OCI-LY3 (cell line): ENCODE measurements at regions not wholly inside any gene's neighbourhood (a gene's known extent, or its start where the extent isn't known, plus 50 kb on each side); places are given as distances from the start of the nearest gene placed in this dataset.

Experiments used
- H2AFZ ChIP-seq: fragments of 200-600, 300-600 bp; shearing (Covaris generic); 2 replicates; pipeline ENCODE4 v1.6.0; 2014; ENCODE audit warnings: antibody characterized with exemption, low read depth, low read length
- H3K27ac ChIP-seq: fragments of 200-600, 300-600 bp; sonication (generic); 2 replicates; pipeline ENCODE4 v1.5.1; 2014; ENCODE audit warnings: mild to moderate bottlenecking, low read length, moderate library complexity, mixed read lengths
- H3K27me3 ChIP-seq: fragments of 200-600, 300-600 bp; sonication (generic); 2 replicates; pipeline ENCODE4 v1.6.1; 2014; ENCODE audit warnings: low read depth, low read length, mixed read lengths
- H3K36me3 ChIP-seq: fragments of 200-600, 300-600 bp; sonication (generic); replicated peaks from 2 replicates; pipeline ENCODE3; 2014; ENCODE audit warnings: low read depth, low read length, mixed read lengths
- H3K4me1 ChIP-seq: fragments of 300-600, 200-600 bp; sonication (generic); 2 replicates; pipeline ENCODE4 v1.6.1; 2014; ENCODE audit warnings: low read length, mixed read lengths
- H3K4me2 ChIP-seq: fragments of 200-600, 300-600 bp; sonication (generic); 2 replicates; pipeline ENCODE4 v1.6.1; 2014; ENCODE audit warnings: low read length, mixed read lengths
- H3K4me3 ChIP-seq: fragments of 300-600, 200-600 bp; sonication (generic); 2 replicates; pipeline ENCODE4 v1.5.1; 2014; ENCODE audit warnings: antibody characterized with exemption, mild to moderate bottlenecking, low read length, moderate library complexity
- H3K79me2 ChIP-seq: fragments of 300-600, 200-600 bp; shearing (Covaris generic); 2 replicates; pipeline ENCODE4 v1.6.1; 2014; ENCODE audit warnings: mild to moderate bottlenecking, low read length, mixed read lengths
- H3K9ac ChIP-seq: fragments of 300-600, 200-600 bp; shearing (Covaris generic); 2 replicates; pipeline ENCODE4 v1.6.0; 2014; ENCODE audit warnings: mild to moderate bottlenecking, low read length, moderate library complexity
- H3K9me3 ChIP-seq: fragments of 200-600, 300-600 bp; shearing (Covaris generic); 2 replicates; pipeline ENCODE4 v1.6.1; 2014; ENCODE audit warnings: low read length, mixed read lengths; ENCODE audit not compliant: insufficient read depth
- H4K20me1 ChIP-seq: fragments of 200-600, 300-600 bp; sonication (generic); 2 replicates; pipeline ENCODE4 v1.6.1; 2016; ENCODE audit warnings: low read length, mixed read lengths; ENCODE audit not compliant: insufficient read depth
- CTCF ChIP-seq: fragments of 200-600, 300-600 bp; sonication (generic); IDR thresholded peaks from 2 replicates; pipeline ENCODE4 v1.5.1; 2014; ENCODE audit warnings: antibody characterized with exemption, low read length, low read depth
- EZH2phosphoT487 ChIP-seq: fragments of 200-600 bp; shearing (Covaris generic); IDR thresholded peaks from 2 replicates; pipeline ENCODE4 v1.6.1; 2018; ENCODE audit warnings: antibody characterized with exemption, mixed run types, low read depth

- Histone ChIP-seq H3K4me1 (no peaks in the 10 kb centered on the region), H3K36me3 (no peaks in the 10 kb centered on the region), H3K27ac (no peak overlapping the region), H3K9me3 (no peaks in the 10 kb centered on the region), H3K27me3 (no peaks in the 10 kb centered on the region), H3K79me2 (no peaks in the 10 kb centered on the region), H3K4me2 (no peak overlapping the region), H4K20me1 (no peaks in the 10 kb centered on the region), H3K9ac (no peak overlapping the region), H3K4me3 (no peak overlapping the region), H2AFZ (no peak overlapping the region)
- TF ChIP-seq CTCF (no peak), EZH2phosphoT487 (no peak)
Observed at GRCh38 chr5:165272436-165272835, 1767.0 kb downstream of the MAT2B start.

- Histone ChIP-seq H3K9ac (no peak overlapping the region), H3K36me3 (no peaks in the 10 kb centered on the region), H3K9me3 (no peaks in the 10 kb centered on the region), H4K20me1 (no peaks in the 10 kb centered on the region), H3K79me2 (no peaks in the 10 kb centered on the region), H2AFZ (no peak overlapping the region), H3K4me2 (no peak overlapping the region), H3K27ac (no peak overlapping the region), H3K27me3 (no peaks in the 10 kb centered on the region), H3K4me1 (no peaks in the 10 kb centered on the region), H3K4me3 (no peak overlapping the region)
- TF ChIP-seq CTCF (no peak), EZH2phosphoT487 (no peak)
Observed at GRCh38 chr5:165277661-165278060, 1772.2 kb downstream of the MAT2B start.

DNA sequence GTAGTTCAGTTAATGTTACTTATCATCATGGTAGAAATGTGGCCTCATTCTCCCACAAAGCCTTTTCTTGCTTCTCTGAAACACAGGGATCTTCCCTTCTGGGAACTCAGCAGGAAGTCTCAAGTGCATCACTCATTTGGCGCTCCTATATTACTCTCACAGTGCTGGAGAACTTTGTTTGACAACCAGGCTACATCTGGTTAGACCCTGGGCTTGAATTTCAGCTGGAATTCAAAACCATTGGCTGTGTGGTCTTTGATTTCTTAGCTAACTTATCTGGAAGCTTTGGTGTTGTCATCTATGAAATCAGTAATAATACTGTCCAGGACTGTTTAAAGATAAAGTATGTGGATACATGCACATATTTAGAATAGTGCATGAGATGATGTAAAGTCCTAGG, 1777.1 kb downstream of the MAT2B start:
- H2AFZ ChIP-seq = no peak overlapping the region
- H3K9me3 ChIP-seq = no peaks in the 10 kb centered on the region

DNA sequence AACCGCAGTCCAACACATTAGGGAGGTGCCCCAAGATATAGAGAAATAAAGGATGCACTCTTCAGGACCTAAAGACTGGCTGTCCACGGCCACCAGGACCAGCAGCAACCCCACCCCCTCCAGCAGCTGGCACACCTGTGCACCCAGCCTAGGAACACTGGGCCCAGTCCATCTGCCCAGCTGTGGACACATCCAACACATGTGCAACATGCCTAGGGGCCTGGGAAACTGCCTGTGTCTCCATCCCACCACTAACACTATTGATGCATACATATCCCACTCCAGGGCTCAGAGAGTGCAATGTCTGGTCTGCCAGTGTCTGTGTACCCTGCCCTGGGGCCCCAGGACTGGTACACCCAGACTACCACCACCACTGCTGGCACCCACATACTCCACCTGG, 1781.3 kb downstream of the MAT2B start:
- no peak overlapping the region for H3K27ac ChIP-seq
- H3K79me2 ChIP-seq = no peaks in the 10 kb centered on the region
- no peak overlapping the region for H3K9ac ChIP-seq
- H4K20me1 ChIP-seq = no peaks in the 10 kb centered on the region
- no peak overlapping the region for H3K4me3 ChIP-seq
- H3K9me3 ChIP-seq = no peaks in the 10 kb centered on the region
- no peak overlapping the region for H3K4me2 ChIP-seq
- H3K27me3 ChIP-seq = no peaks in the 10 kb centered on the region
- no peak for TF ChIP-seq EZH2phosphoT487
- TF ChIP-seq CTCF = no peak
- no peak overlapping the region for H2AFZ ChIP-seq
- H3K36me3 ChIP-seq = no peaks in the 10 kb centered on the region
- no peaks in the 10 kb centered on the region for H3K4me1 ChIP-seq

More for the DNA sequence above, 1777.1 kb downstream of the MAT2B start:
- Histone ChIP-seq H3K9ac (no peak overlapping the region), H3K4me3 (no peak overlapping the region), H3K27me3 (no peaks in the 10 kb centered on the region), H3K4me1 (no peaks in the 10 kb centered on the region), H3K36me3 (no peaks in the 10 kb centered on the region), H3K79me2 (no peaks in the 10 kb centered on the region), H4K20me1 (no peaks in the 10 kb centered on the region), H3K4me2 (no peak overlapping the region), H3K27ac (no peak overlapping the region)
- no peak for TF ChIP-seq EZH2phosphoT487
- no peak for TF ChIP-seq CTCF
